LoVo (cell line): ENCODE measurements at regions not wholly inside any gene's neighbourhood (a gene's known extent, or its start where the extent isn't known, plus 50 kb on each side); places are given as distances from the start of the nearest gene placed in this dataset.

ENCODE experiments used
- DNase-seq: peaks from one replicate; pipeline ENCODE4 v3.0.0-alpha.2; 2016; ENCODE audit warnings: low spot score

- no peak for DNase-seq
Measured at GRCh38 chr3:126266850-126267168, 86.4 kb upstream of the ALDH1L1 start.

GRCh38 chr3:126266291-126266840 lies 86.0 kb upstream of the ALDH1L1 start:
- no peak for DNase-seq

- DNase-seq, result no peak
Measured at GRCh38 chr3:126264952-126265351, 84.6 kb upstream of the ALDH1L1 start.

GRCh38 chr3:126264381-126264780 lies 84.0 kb upstream of the ALDH1L1 start:
- DNase-seq, result no peak

- no peak for DNase-seq
Measured at GRCh38 chr3:126263971-126264370, 83.6 kb upstream of the ALDH1L1 start.

- no peak for DNase-seq
Measured at GRCh38 chr3:126263539-126263938, 83.2 kb upstream of the ALDH1L1 start.

- DNase-seq, result no peak
Measured at GRCh38 chr3:126262227-126262626, 81.8 kb upstream of the ALDH1L1 start.

GRCh38 chr3:126261037-126261436 lies 80.7 kb upstream of the ALDH1L1 start:
- peak; percentile 22 for DNase-seq

GRCh38 chr3:126259411-126260391 lies 79.3 kb upstream of the ALDH1L1 start:
- no peak for DNase-seq

GRCh38 chr3:126258670-126259069 lies 78.3 kb upstream of the ALDH1L1 start:
- DNase-seq, result peak; percentile 41

- no peak for DNase-seq
Measured at GRCh38 chr3:126257984-126258383, 77.6 kb upstream of the ALDH1L1 start.

GRCh38 chr3:126257174-126257573 lies 76.8 kb upstream of the ALDH1L1 start:
- no peak for DNase-seq

- no peak for DNase-seq
Measured at GRCh38 chr3:126256251-126256650, 75.9 kb upstream of the ALDH1L1 start.

GRCh38 chr3:126253072-126253471 lies 72.7 kb upstream of the ALDH1L1 start:
- DNase-seq, result no peak

GRCh38 chr3:126252373-126252772 lies 72.0 kb upstream of the ALDH1L1 start:
- DNase-seq, result no peak

GRCh38 chr3:126245811-126246727 lies 65.7 kb upstream of the ALDH1L1 start:
- peak; percentile 38 for DNase-seq
